OCI-LY3 (cell line): ENCODE measurements at regions not wholly inside any gene's neighbourhood (a gene's known extent, or its start where the extent isn't known, plus 50 kb on each side); places are given as distances from the start of the nearest gene placed in this dataset.

Experiments
- EZH2phosphoT487 ChIP-seq: fragments of 200-600 bp; shearing (Covaris generic); IDR thresholded peaks from 2 replicates; pipeline ENCODE4 v1.6.1; 2018; ENCODE audit warnings: antibody characterized with exemption, mixed run types, low read depth
- TF ChIP-seq, protein P1 (sequence below): fragments of 200-600, 300-600 bp; sonication (generic); IDR thresholded peaks from 2 replicates; pipeline ENCODE4 v1.5.1; 2014; ENCODE audit warnings: antibody characterized with exemption, low read length, low read depth

DNA sequence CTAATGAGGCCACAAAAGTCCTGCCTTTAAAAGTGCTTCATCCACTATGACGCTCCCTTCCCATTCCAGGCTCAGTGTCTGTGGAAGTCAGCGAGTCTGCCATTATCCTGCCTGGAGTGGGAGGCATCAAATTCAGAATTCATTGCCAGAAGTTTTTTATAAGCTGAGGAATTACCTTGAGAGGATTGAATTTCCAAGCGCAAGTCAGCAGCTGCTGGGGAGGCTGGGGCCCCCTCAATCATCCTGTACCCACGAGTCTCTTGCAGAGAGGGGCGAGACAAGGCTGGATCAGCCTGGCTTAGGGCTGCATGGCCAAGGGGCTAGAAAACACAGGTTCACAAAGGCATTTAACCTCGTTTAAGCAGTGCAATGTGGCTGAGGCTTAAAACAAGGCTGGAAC is 170.5 kb upstream of the NOCT start:
- TF ChIP-seq, protein P1, sequence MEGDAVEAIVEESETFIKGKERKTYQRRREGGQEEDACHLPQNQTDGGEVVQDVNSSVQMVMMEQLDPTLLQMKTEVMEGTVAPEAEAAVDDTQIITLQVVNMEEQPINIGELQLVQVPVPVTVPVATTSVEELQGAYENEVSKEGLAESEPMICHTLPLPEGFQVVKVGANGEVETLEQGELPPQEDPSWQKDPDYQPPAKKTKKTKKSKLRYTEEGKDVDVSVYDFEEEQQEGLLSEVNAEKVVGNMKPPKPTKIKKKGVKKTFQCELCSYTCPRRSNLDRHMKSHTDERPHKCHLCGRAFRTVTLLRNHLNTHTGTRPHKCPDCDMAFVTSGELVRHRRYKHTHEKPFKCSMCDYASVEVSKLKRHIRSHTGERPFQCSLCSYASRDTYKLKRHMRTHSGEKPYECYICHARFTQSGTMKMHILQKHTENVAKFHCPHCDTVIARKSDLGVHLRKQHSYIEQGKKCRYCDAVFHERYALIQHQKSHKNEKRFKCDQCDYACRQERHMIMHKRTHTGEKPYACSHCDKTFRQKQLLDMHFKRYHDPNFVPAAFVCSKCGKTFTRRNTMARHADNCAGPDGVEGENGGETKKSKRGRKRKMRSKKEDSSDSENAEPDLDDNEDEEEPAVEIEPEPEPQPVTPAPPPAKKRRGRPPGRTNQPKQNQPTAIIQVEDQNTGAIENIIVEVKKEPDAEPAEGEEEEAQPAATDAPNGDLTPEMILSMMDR = no peak
- TF ChIP-seq EZH2phosphoT487 = no peak
